ENCODE measurements at regions not wholly inside any gene's neighbourhood (a gene's known extent, or its start where the extent isn't known, plus 50 kb on each side); places are given as distances from the start of the nearest gene placed in this dataset.
A peak's percentile ranks its signal among the peaks of the same experiment; 100 is the strongest.

- no peaks in the 10 kb centered on the region for H3F3A ChIP-seq (ENCODE audit: low read depth)
- no peaks in the 10 kb centered on the region for H3K9me3 ChIP-seq (ENCODE audit: insufficient read depth, low read depth, low read length)
- no peaks in the 10 kb centered on the region for H4K20me1 ChIP-seq (ENCODE audit: insufficient read depth, low read length, poor library complexity, severe bottlenecking)
- H3K27me3 ChIP-seq (ENCODE audit: insufficient read depth, low read length, poor library complexity, severe bottlenecking) = peaks cover 24% of the 10 kb centered on the region
- H3K79me2 ChIP-seq (ENCODE audit: insufficient read depth, low read length) = no peaks in the 10 kb centered on the region
- H3K4me1 ChIP-seq (ENCODE audit: insufficient read depth, low read length, poor library complexity, severe bottlenecking) = no peaks in the 10 kb centered on the region
- H3K9me2 ChIP-seq (replicated peaks; ENCODE audit: low read depth, low read length) = no peaks in the 10 kb centered on the region
- no peak overlapping the region for H2AFZ ChIP-seq (ENCODE audit: low read length)
- TF ChIP-seq CTCF (conservative IDR thresholded peaks at IDR 0.05; ENCODE audit: low read length) (peak; percentile 90), EZH2phosphoT487 (IDR thresholded peaks at IDR 0.05; ENCODE audit: borderline replicate concordance) (no peak)
- H3K36me3 ChIP-seq (ENCODE audit: insufficient read depth, low read length) = no peaks in the 10 kb centered on the region
- H3K4me2 ChIP-seq (ENCODE audit: low read depth, low read length, poor library complexity, severe bottlenecking) = no peak overlapping the region
- no peak overlapping the region for H3K9ac ChIP-seq (ENCODE audit: low read depth, low read length, poor library complexity, severe bottlenecking)
- no peak overlapping the region for H3K4me3 ChIP-seq (ENCODE audit: low read length, poor library complexity, severe bottlenecking)
Measured at GRCh38 chr15:94670438-94671034, 439.2 kb downstream of the MCTP2 start.

- H3K4me3 ChIP-seq (ENCODE audit: low read length, poor library complexity, severe bottlenecking) = no peak overlapping the region
- no peaks in the 10 kb centered on the region for H3K9me2 ChIP-seq (replicated peaks; ENCODE audit: low read depth, low read length)
- TF ChIP-seq EZH2phosphoT487 (IDR thresholded peaks at IDR 0.05; ENCODE audit: borderline replicate concordance) (no peak), CTCF (conservative IDR thresholded peaks at IDR 0.05; ENCODE audit: low read length) (no peak)
- peaks cover 10% of the 10 kb centered on the region for H3K27me3 ChIP-seq (ENCODE audit: insufficient read depth, low read length, poor library complexity, severe bottlenecking)
- no peak overlapping the region for H2AFZ ChIP-seq (ENCODE audit: low read length)
- H3K9me3 ChIP-seq (ENCODE audit: insufficient read depth, low read depth, low read length) = no peaks in the 10 kb centered on the region
- H3K4me1 ChIP-seq (ENCODE audit: insufficient read depth, low read length, poor library complexity, severe bottlenecking) = no peaks in the 10 kb centered on the region
- H3K9ac ChIP-seq (ENCODE audit: low read depth, low read length, poor library complexity, severe bottlenecking) = no peak overlapping the region
- no peaks in the 10 kb centered on the region for H3K36me3 ChIP-seq (ENCODE audit: insufficient read depth, low read length)
- no peak overlapping the region for H3K4me2 ChIP-seq (ENCODE audit: low read depth, low read length, poor library complexity, severe bottlenecking)
- H4K20me1 ChIP-seq (ENCODE audit: insufficient read depth, low read length, poor library complexity, severe bottlenecking) = no peaks in the 10 kb centered on the region
- no peaks in the 10 kb centered on the region for H3K79me2 ChIP-seq (ENCODE audit: insufficient read depth, low read length)
- no peaks in the 10 kb centered on the region for H3F3A ChIP-seq (ENCODE audit: low read depth)
Measured at GRCh38 chr15:94671858-94672532, 440.6 kb downstream of the MCTP2 start.

- H3F3A ChIP-seq (ENCODE audit: low read depth) = no peaks in the 10 kb centered on the region
- no peaks in the 10 kb centered on the region for H4K20me1 ChIP-seq (ENCODE audit: insufficient read depth, low read length, poor library complexity, severe bottlenecking)
- no peak overlapping the region for H3K9ac ChIP-seq (ENCODE audit: low read depth, low read length, poor library complexity, severe bottlenecking)
- H3K9me2 ChIP-seq (replicated peaks; ENCODE audit: low read depth, low read length) = no peaks in the 10 kb centered on the region
- no peaks in the 10 kb centered on the region for H3K79me2 ChIP-seq (ENCODE audit: insufficient read depth, low read length)
- H3K9me3 ChIP-seq (ENCODE audit: insufficient read depth, low read depth, low read length) = no peaks in the 10 kb centered on the region
- H3K27me3 ChIP-seq (ENCODE audit: insufficient read depth, low read length, poor library complexity, severe bottlenecking) = peaks cover 6% of the 10 kb centered on the region
- no peak overlapping the region for H3K4me2 ChIP-seq (ENCODE audit: low read depth, low read length, poor library complexity, severe bottlenecking)
- no peak for TF ChIP-seq CTCF (conservative IDR thresholded peaks at IDR 0.05; ENCODE audit: low read length)
- no peak overlapping the region for H2AFZ ChIP-seq (ENCODE audit: low read length)
- H3K36me3 ChIP-seq (ENCODE audit: insufficient read depth, low read length) = no peaks in the 10 kb centered on the region
- no peak overlapping the region for H3K4me3 ChIP-seq (ENCODE audit: low read length, poor library complexity, severe bottlenecking)
- H3K4me1 ChIP-seq (ENCODE audit: insufficient read depth, low read length, poor library complexity, severe bottlenecking) = no peaks in the 10 kb centered on the region
Measured at GRCh38 chr15:94673801-94674200, 442.4 kb downstream of the MCTP2 start.
